Adipocyte (in vitro differentiated cells): ENCODE measurements at regions not wholly inside any gene's neighbourhood (a gene's known extent, or its start where the extent isn't known, plus 50 kb on each side); places are given as distances from the start of the nearest gene placed in this dataset.
"Not testable (repeated sequence)": the region's sequence is repeated elsewhere in the genome, so short reads cannot be mapped to it uniquely, and the experiment has no call there.

Experiments used
- DNase-seq: peaks from one replicate; pipeline ENCODE4 v3.0.0-alpha.2; 2015; ENCODE audit warnings: low read depth
- H3K27me3 ChIP-seq: replicated peaks from 2 replicates; pipeline ENCODE4 v1.7.0; 2013; ENCODE audit warnings: mild to moderate bottlenecking, low read length, moderate library complexity; ENCODE audit not compliant: control insufficient read depth, insufficient read depth
- H3K36me3 ChIP-seq: 2 replicates; pipeline ENCODE4 v1.7.0; 2013; ENCODE audit warnings: low read length, mild to moderate bottlenecking, moderate library complexity; ENCODE audit not compliant: control insufficient read depth, insufficient read depth, severe bottlenecking
- H3K4me1 ChIP-seq: 2 replicates; pipeline ENCODE4 v1.7.0; 2013; ENCODE audit warnings: mild to moderate bottlenecking, low read length, moderate library complexity; ENCODE audit not compliant: control insufficient read depth, insufficient read depth
- H3K4me3 ChIP-seq: 2 replicates; pipeline ENCODE4 v1.7.0; 2013; ENCODE audit warnings: mild to moderate bottlenecking, low read length, moderate library complexity
- H3K9ac ChIP-seq: 2 replicates; pipeline ENCODE4 v1.7.0; 2013; ENCODE audit warnings: mild to moderate bottlenecking, low read length, moderate library complexity
- H3K9me3 ChIP-seq: 2 replicates; pipeline ENCODE4 v1.7.0; 2013; ENCODE audit warnings: mild to moderate bottlenecking, low read length, moderate library complexity; ENCODE audit not compliant: control insufficient read depth

GRCh38 chr2:153567367-153567766, 88.8 kb upstream of the RPRM start:
- DNase-seq = no peak
- H3K9ac ChIP-seq = no peak overlapping the region
- H3K9me3 ChIP-seq = no peaks in the 10 kb centered on the region
- H3K36me3 ChIP-seq = no peaks in the 10 kb centered on the region
- H3K27me3 ChIP-seq = no peaks in the 10 kb centered on the region
- no peaks in the 10 kb centered on the region for H3K4me1 ChIP-seq
- no peak overlapping the region for H3K4me3 ChIP-seq

- no peak overlapping the region for H3K4me3 ChIP-seq
These were observed 89.5 kb upstream of the RPRM start for GRCh38 chr2:153568105-153568504.

GRCh38 chr2:153575171-153575853, 96.8 kb upstream of the RPRM start:
- H3K9me3 ChIP-seq = no peaks in the 10 kb centered on the region
- H3K4me3 ChIP-seq = no peak overlapping the region
- no peak overlapping the region for H3K9ac ChIP-seq
- H3K27me3 ChIP-seq = no peaks in the 10 kb centered on the region
- no peak for DNase-seq
- H3K36me3 ChIP-seq = no peaks in the 10 kb centered on the region
- no peaks in the 10 kb centered on the region for H3K4me1 ChIP-seq

More at GRCh38 chr2:153568105-153568504, 89.5 kb upstream of the RPRM start:
- Histone ChIP-seq H3K9ac (no peak overlapping the region), H3K4me1 (no peaks in the 10 kb centered on the region), H3K9me3 (no peaks in the 10 kb centered on the region), H3K27me3 (no peaks in the 10 kb centered on the region), H3K36me3 (no peaks in the 10 kb centered on the region)
- DNase-seq = no peak

- no peak overlapping the region for H3K4me3 ChIP-seq
- no peaks in the 10 kb centered on the region for H3K36me3 ChIP-seq
- no peaks in the 10 kb centered on the region for H3K4me1 ChIP-seq
- no peak overlapping the region for H3K9ac ChIP-seq
- H3K27me3 ChIP-seq = no peaks in the 10 kb centered on the region
- no peak for DNase-seq
- H3K9me3 ChIP-seq = peaks cover 10% of the 10 kb centered on the region
These were observed 105.7 kb upstream of the RPRM start for GRCh38 chr2:153584244-153584643.

- Histone ChIP-seq H3K4me1 (no peaks in the 10 kb centered on the region), H3K36me3 (no peaks in the 10 kb centered on the region), H3K9ac (no peak overlapping the region), H3K4me3 (no peak overlapping the region), H3K9me3 (peaks cover 16% of the 10 kb centered on the region), H3K27me3 (no peaks in the 10 kb centered on the region)
- no peak for DNase-seq
These were observed 109.8 kb upstream of the RPRM start for GRCh38 chr2:153588408-153588807.

GRCh38 chr2:153589586-153589985, 111.0 kb upstream of the RPRM start:
- Histone ChIP-seq H3K4me3 (no peak overlapping the region), H3K36me3 (no peaks in the 10 kb centered on the region), H3K27me3 (no peaks in the 10 kb centered on the region), H3K9ac (no peak overlapping the region), H3K4me1 (no peaks in the 10 kb centered on the region), H3K9me3 (peaks cover 16% of the 10 kb centered on the region)
- no peak for DNase-seq

- peaks cover 15% of the 10 kb centered on the region for H3K9me3 ChIP-seq
- not testable (repeated sequence) for DNase-seq, H3K36me3 ChIP-seq, H3K9ac ChIP-seq, H3K4me1 ChIP-seq, H3K27me3 ChIP-seq, H3K4me3 ChIP-seq
These were observed 114.5 kb upstream of the RPRM start for GRCh38 chr2:153593086-153593485.

- H3K4me3 ChIP-seq = no peak overlapping the region
- H3K9ac ChIP-seq = no peak overlapping the region
- peaks cover 3% of the 10 kb centered on the region for H3K9me3 ChIP-seq
- no peak for DNase-seq
- H3K27me3 ChIP-seq = no peaks in the 10 kb centered on the region
- no peaks in the 10 kb centered on the region for H3K4me1 ChIP-seq
- H3K36me3 ChIP-seq = no peaks in the 10 kb centered on the region
These were observed 117.4 kb upstream of the RPRM start for GRCh38 chr2:153595939-153596338.

GRCh38 chr2:153601812-153602211, 123.2 kb upstream of the RPRM start:
- Histone ChIP-seq H3K4me3 (no peak overlapping the region), H3K27me3 (no peaks in the 10 kb centered on the region), H3K9ac (no peak overlapping the region), H3K36me3 (no peaks in the 10 kb centered on the region), H3K4me1 (no peaks in the 10 kb centered on the region), H3K9me3 (no peaks in the 10 kb centered on the region)
- no peak for DNase-seq

- no peaks in the 10 kb centered on the region for H3K9me3 ChIP-seq
- DNase-seq = no peak
- no peaks in the 10 kb centered on the region for H3K36me3 ChIP-seq
- H3K4me3 ChIP-seq = no peak overlapping the region
- no peak overlapping the region for H3K9ac ChIP-seq
- no peaks in the 10 kb centered on the region for H3K27me3 ChIP-seq
- no peaks in the 10 kb centered on the region for H3K4me1 ChIP-seq
These were observed 125.6 kb upstream of the RPRM start for GRCh38 chr2:153604133-153604532.

GRCh38 chr2:153606623-153607022, 128.1 kb upstream of the RPRM start:
- DNase-seq = no peak
- no peaks in the 10 kb centered on the region for H3K27me3 ChIP-seq
- H3K36me3 ChIP-seq = no peaks in the 10 kb centered on the region
- H3K9me3 ChIP-seq = no peaks in the 10 kb centered on the region
- H3K4me1 ChIP-seq = no peaks in the 10 kb centered on the region
- H3K9ac ChIP-seq = no peak overlapping the region
- H3K4me3 ChIP-seq = no peak overlapping the region

GRCh38 chr2:153622285-153622684, 143.7 kb upstream of the RPRM start:
- Histone ChIP-seq H3K36me3 (no peaks in the 10 kb centered on the region), H3K27me3 (no peaks in the 10 kb centered on the region), H3K9me3 (peaks cover 22% of the 10 kb centered on the region), H3K4me1 (no peaks in the 10 kb centered on the region), H3K9ac (no peak overlapping the region), H3K4me3 (no peak overlapping the region)
- DNase-seq = peak; percentile 3
